Skeletal muscle cell (primary cell): ENCODE measurements at regions not wholly inside any gene's neighbourhood (a gene's known extent, or its start where the extent isn't known, plus 50 kb on each side); places are given as distances from the start of the nearest gene placed in this dataset.

Source experiments
- DNase-seq: peaks from one replicate; pipeline ENCODE4 v3.0.0-alpha.2; 2010; ENCODE audit warnings: low read depth
- H3K4me3 ChIP-seq: 2 replicates; pipeline ENCODE4 v1.5.1; 2011; ENCODE audit warnings: low read depth, mild to moderate bottlenecking, control low read depth, low read length, moderate library complexity

- no peak overlapping the region for H3K4me3 ChIP-seq
Measured at GRCh38 chrX:80098038-80098437, 83.5 kb downstream of the TBX22 start.

GRCh38 chrX:80120335-80120734 lies 105.8 kb downstream of the TBX22 start:
- no peak for DNase-seq
- no peak overlapping the region for H3K4me3 ChIP-seq

More at GRCh38 chrX:80098038-80098437, 83.5 kb downstream of the TBX22 start:
- DNase-seq: no peak

- DNase-seq: no peak
- H3K4me3 ChIP-seq: no peak overlapping the region
Measured at GRCh38 chrX:80138938-80139337, 124.4 kb downstream of the TBX22 start.

GRCh38 chrX:80139564-80139963 lies 125.0 kb downstream of the TBX22 start:
- no peak overlapping the region for H3K4me3 ChIP-seq
- DNase-seq: no peak

- no peak overlapping the region for H3K4me3 ChIP-seq
- DNase-seq: no peak
Measured at GRCh38 chrX:80170581-80170980, 156.0 kb downstream of the TBX22 start.

GRCh38 chrX:80173261-80173660 lies 158.7 kb downstream of the TBX22 start:
- no peak overlapping the region for H3K4me3 ChIP-seq
- DNase-seq: no peak

- no peak for DNase-seq
- no peak overlapping the region for H3K4me3 ChIP-seq
Measured at GRCh38 chrX:80174925-80175574, 160.5 kb downstream of the TBX22 start.

GRCh38 chrX:80181079-80181478 lies 166.5 kb downstream of the TBX22 start:
- DNase-seq: no peak
- H3K4me3 ChIP-seq: no peak overlapping the region

GRCh38 chrX:80184854-80185253 lies 170.3 kb downstream of the TBX22 start:
- DNase-seq: no peak
- H3K4me3 ChIP-seq: no peak overlapping the region

GRCh38 chrX:80206647-80207046 lies 192.1 kb downstream of the TBX22 start:
- H3K4me3 ChIP-seq: no peak overlapping the region
- no peak for DNase-seq

GRCh38 chrX:80207327-80207726 lies 192.8 kb downstream of the TBX22 start:
- no peak overlapping the region for H3K4me3 ChIP-seq
- DNase-seq: no peak

GRCh38 chrX:80216086-80216485 lies 201.5 kb downstream of the TBX22 start:
- no peak overlapping the region for H3K4me3 ChIP-seq
- no peak for DNase-seq

GRCh38 chrX:80223982-80224579 lies 196.2 kb upstream of the TENT5D start:
- no peak for DNase-seq
- no peak overlapping the region for H3K4me3 ChIP-seq

GRCh38 chrX:80229626-80230025 lies 190.6 kb upstream of the TENT5D start:
- no peak overlapping the region for H3K4me3 ChIP-seq
- no peak for DNase-seq

- DNase-seq: no peak
- H3K4me3 ChIP-seq: no peak overlapping the region
Measured at GRCh38 chrX:80237072-80237471, 183.2 kb upstream of the TENT5D start.

GRCh38 chrX:80246271-80246670 lies 174.0 kb upstream of the TENT5D start:
- H3K4me3 ChIP-seq: no peak overlapping the region
- DNase-seq: no peak

GRCh38 chrX:80266287-80266686 lies 154.0 kb upstream of the TENT5D start:
- no peak for DNase-seq
- H3K4me3 ChIP-seq: no peak overlapping the region

- DNase-seq: no peak
- H3K4me3 ChIP-seq: no peak overlapping the region
Measured at GRCh38 chrX:80266979-80267378, 153.3 kb upstream of the TENT5D start.

- no peak overlapping the region for H3K4me3 ChIP-seq
- DNase-seq: no peak
Measured at GRCh38 chrX:80267790-80268189, 152.5 kb upstream of the TENT5D start.

GRCh38 chrX:80282535-80282934 lies 137.7 kb upstream of the TENT5D start:
- H3K4me3 ChIP-seq: no peak overlapping the region
- DNase-seq: no peak

- no peak for DNase-seq
- no peak overlapping the region for H3K4me3 ChIP-seq
Measured at GRCh38 chrX:80285131-80285773, 135.0 kb upstream of the TENT5D start.
